Amniotic epithelial cell (primary cell): ENCODE measurements at regions not wholly inside any gene's neighbourhood (a gene's known extent, or its start where the extent isn't known, plus 50 kb on each side); places are given as distances from the start of the nearest gene placed in this dataset.
"Not testable (repeated sequence)": the region's sequence is repeated elsewhere in the genome, so short reads cannot be mapped to it uniquely, and the experiment has no call there.

Experiments
- DNase-seq: peaks from one replicate; pipeline ENCODE4 v3.0.0-alpha.2; 2010; ENCODE audit warnings: low read depth

- DNase-seq, result no peak
Measured at GRCh38 chr21:17738176-17738953, 80.8 kb downstream of the C21orf91 start.

- no peak for DNase-seq
Measured at GRCh38 chr21:17736072-17736471, 83.1 kb downstream of the C21orf91 start.

- no peak for DNase-seq
Measured at GRCh38 chr21:17733209-17733608, 85.9 kb downstream of the C21orf91 start.

- no peak for DNase-seq
Measured at GRCh38 chr21:17732306-17732705, 86.8 kb downstream of the C21orf91 start.

- no peak for DNase-seq
Measured at GRCh38 chr21:17731554-17731953, 87.6 kb downstream of the C21orf91 start.

- DNase-seq, result no peak
Measured at GRCh38 chr21:17730782-17731181, 88.4 kb downstream of the C21orf91 start.

- DNase-seq, result no peak
Measured at GRCh38 chr21:17729455-17729854, 89.7 kb downstream of the C21orf91 start.

- DNase-seq, result no peak
Measured at GRCh38 chr21:17727361-17727760, 91.8 kb downstream of the C21orf91 start.

GRCh38 chr21:17726047-17726829 is 92.9 kb downstream of the C21orf91 start:
- DNase-seq, result no peak

- DNase-seq, result no peak
Measured at GRCh38 chr21:17725339-17725738, 93.8 kb downstream of the C21orf91 start.

- DNase-seq, result no peak
Measured at GRCh38 chr21:17712887-17713286, 100.2 kb upstream of the BTG3 start.

GRCh38 chr21:17711896-17712295 is 99.2 kb upstream of the BTG3 start:
- no peak for DNase-seq

GRCh38 chr21:17709266-17709611 is 96.5 kb upstream of the BTG3 start:
- DNase-seq, result no peak

GRCh38 chr21:17708522-17709265 is 96.0 kb upstream of the BTG3 start:
- no peak for DNase-seq

- no peak for DNase-seq
Measured at GRCh38 chr21:17699524-17700189, 87.0 kb upstream of the BTG3 start.

- DNase-seq, result no peak
Measured at GRCh38 chr21:17697473-17697872, 84.8 kb upstream of the BTG3 start.

- not testable (repeated sequence) for DNase-seq
Measured at GRCh38 chr21:17694416-17694815, 81.7 kb upstream of the BTG3 start.

- no peak for DNase-seq
Measured at GRCh38 chr21:17693801-17694200, 81.1 kb upstream of the BTG3 start.

- no peak for DNase-seq
Measured at GRCh38 chr21:17690078-17690494, 77.4 kb upstream of the BTG3 start.

GRCh38 chr21:17688912-17689874 is 76.5 kb upstream of the BTG3 start:
- no peak for DNase-seq

- no peak for DNase-seq
Measured at GRCh38 chr21:17682924-17683323, 70.2 kb upstream of the BTG3 start.
